Dermis microvascular lymphatic vessel endothelial cell (primary cell): ENCODE measurements at regions not wholly inside any gene's neighbourhood (a gene's known extent, or its start where the extent isn't known, plus 50 kb on each side); places are given as distances from the start of the nearest gene placed in this dataset.
"Not testable (repeated sequence)": the region's sequence is repeated elsewhere in the genome, so short reads cannot be mapped to it uniquely, and the experiment has no call there.

Source experiments
- DNase-seq, 2 donors: peaks; one replicate each; pipeline versions ENCODE4 v3.0.0 to v3.0.0-alpha.2; 2010; ENCODE audit warnings: low read depth in 2 of 2

DNA sequence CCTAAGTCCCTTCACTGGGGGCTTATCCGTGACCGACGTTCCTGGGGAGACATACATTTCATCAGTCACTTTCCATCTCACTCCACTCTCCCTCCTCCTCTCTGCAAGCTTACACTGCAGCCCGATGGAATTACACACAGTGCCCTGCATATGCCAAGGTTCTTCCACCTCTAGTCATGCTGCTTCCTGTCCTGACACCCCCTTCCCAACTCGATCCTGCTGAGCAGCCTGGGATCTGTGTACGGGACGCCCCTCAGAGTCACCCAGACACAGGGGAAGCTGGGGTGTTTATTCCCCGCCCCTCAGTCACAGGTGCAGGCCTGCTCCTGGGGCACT lies 468.8 kb downstream of the PREX1 start:
- DNase-seq, result not testable (repeated sequence)

DNA sequence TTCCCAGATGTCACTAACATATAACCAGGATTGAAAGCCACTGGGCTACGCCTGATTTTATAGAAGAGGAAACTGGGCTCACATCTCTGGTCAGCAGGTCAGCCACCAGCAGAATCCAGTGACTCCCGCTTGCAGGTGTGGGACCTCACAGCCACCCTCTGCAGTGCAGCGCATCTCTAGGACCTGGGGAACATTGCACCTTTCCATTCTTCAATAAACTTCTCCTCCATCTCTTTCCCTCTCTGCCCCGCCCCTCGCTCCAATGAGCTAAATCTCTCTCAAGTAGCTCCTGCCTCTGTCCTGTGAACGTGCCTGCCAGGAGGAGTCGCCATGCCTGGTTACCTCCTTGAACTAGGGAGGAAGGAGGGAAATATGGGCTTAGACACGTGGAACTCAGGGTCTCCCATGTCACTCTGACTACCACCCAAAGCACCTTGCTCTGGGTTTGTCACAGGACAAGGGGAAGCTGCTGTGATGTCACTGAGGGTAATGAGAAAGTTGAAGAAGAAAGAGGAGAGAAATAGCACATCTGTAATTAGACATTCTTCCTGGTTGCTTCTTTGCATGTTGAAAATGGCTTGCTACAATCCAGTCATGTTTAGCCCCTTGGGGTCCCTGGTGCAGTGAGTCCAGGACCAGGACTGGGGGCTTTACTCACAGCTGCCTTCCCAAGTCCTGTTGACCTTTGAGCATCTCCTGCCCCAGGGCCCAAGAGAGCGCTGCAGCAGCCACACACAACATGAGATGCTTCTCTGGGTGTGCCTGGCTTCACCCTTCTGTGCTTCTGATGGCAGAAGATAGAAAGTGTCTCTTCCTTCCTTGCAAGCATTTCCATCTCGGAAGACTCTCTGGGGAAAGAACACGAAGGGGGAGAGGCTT lies 469.4 kb downstream of the PREX1 start:
- no peak for DNase-seq

DNA sequence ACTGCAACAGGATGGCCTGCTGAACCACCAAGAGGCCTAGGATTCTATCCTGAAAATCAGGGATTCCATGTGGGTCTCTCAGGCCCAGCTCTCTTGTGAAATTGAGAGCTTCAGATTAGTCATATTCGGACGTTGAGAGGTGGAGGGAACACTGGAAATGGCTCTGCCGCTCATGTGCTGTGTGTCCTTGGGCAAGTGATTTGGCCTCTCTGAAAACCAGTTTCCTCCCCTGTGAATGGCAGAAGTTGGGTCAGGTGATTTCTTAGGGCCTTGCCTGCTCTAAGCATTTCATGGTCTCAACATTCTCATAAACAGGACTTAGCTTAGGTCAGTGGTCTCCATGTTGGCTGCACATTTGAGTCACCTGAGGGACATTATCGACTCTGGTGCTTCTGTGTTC lies 470.1 kb downstream of the PREX1 start:
- DNase-seq, result no peak

DNA sequence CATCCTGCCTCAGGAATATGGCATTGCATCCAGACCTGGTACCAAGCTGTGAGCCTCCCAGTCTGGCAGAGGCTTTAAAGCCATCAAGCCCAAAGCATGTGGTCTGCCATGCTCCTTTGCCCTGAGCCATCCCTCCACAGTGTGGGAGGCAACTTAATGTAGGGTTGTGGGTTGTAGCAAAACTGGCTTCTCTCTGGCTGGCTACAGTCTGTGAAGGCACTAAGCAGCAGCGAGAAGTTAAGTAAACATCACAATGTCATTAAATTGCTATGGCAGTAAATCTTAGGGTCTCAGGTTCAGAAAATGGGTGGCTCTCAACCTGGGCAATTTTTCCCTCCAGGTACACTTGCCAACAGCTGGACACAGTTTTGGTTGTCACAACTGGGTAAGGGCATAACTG lies 472.9 kb downstream of the PREX1 start:
- no peak for DNase-seq

DNA sequence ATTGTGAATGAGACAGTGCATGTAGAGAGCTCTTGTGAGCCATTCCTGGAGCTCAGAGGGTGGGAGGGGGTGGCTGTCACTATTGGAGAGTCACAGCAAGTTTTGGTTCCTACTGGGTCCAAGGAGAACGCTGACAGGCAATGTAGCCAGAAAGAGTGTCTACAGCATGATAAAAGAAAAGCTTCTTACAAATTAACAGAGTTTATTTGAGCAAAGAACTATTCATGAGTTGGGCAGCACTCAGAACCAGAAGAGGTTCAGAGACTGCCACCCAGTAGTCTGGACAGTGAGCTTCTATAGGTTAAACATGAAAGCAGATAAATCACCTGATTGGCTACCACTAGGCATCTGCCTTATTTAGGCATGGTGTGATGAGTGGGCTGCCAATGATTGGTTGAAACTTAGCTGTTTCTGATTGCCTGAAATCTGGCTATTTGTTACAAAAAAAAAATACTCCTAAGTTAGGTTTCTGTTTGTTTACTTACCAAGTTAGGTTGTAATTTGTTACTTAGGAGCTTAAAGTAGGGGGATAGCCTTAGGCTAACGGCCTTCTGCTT lies 473.4 kb downstream of the PREX1 start:
- DNase-seq, result no peak

DNA sequence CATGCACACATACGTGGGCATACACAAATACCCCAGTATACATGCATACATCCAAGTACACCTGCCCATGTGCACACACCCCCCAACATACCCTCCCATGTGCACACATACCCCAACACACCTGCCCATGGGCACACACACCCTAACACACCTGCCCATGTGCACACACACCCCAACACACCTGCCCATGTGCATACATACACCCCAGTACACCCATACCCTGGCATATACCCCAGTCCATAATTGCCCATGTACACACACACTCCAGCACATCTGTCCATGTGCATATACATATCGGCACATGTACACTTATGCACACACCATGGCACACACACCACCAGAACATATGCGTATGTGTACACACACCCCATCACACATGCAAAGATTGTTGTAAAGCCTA lies 475.2 kb downstream of the PREX1 start:
- no peak for DNase-seq

DNA sequence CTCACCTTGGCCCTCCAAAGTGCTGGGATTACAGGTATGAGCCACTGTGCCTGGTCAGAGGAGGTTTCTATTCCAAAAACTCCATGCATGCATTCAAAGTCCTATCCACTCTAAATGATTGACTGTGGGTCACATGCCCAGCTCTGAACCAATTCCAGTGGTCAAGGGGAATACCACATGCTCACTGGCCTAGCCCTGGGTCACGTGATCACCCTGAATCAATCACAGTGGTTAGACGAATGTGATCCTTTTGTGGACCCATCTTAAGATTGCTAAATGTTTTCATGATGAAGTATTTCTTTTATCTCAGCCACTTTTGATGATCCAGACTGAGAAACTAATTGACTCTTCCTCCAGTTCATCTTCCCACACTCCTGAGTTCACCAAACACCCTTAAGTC lies 475.8 kb downstream of the PREX1 start:
- no peak for DNase-seq

DNA sequence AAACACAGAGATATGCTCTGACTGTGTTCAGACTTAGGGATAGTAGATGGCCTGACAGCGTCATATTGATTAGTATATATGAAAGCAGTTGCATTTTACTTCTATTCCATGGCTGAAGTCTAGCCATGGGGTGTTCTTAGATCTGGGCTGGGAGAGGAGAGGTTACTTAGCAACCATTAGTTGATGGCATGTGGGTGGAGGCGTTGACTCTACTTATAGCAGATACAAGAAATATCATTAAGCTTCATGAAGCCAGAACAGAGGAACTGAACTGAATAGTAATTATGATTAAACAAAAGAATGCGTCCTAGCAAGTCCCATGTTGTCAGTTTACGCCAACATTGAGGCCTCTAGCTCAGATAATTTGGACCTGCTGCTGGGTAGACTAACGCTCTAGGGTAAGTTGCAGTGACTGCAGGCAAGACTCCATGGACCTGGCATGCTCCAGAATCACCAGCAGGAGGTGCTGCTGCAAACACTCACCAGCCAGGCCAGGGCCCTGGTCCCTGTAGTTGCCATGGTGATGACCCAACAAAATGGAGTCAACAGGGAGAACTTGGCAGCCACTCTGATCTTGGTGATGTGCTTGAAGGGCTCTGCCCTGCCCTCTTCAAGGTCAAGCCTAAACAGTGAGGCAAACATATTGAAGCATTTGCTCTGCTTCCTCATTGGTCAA lies 477.3 kb downstream of the PREX1 start:
- DNase-seq, result peak in 1 of 2 donors; percentile 16

DNA sequence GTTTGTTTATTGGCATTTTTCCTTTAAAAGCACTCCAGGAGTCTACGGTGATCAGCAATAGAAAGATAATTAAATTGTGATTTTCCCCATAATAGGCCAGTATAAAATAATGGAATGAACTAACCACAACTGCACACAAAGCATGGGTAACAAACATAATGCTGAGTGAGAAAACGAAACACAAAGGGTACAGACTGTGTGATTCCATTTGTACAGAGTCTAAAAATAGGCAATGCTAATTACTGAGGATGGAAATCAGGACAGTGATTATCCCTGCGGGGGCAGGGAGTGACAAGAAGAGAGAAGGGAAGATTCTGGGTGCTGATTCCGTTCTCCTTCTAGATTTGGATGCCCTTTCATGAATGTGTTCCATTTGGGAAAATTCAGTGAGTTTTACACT lies 478.1 kb downstream of the PREX1 start:
- no peak for DNase-seq

DNA sequence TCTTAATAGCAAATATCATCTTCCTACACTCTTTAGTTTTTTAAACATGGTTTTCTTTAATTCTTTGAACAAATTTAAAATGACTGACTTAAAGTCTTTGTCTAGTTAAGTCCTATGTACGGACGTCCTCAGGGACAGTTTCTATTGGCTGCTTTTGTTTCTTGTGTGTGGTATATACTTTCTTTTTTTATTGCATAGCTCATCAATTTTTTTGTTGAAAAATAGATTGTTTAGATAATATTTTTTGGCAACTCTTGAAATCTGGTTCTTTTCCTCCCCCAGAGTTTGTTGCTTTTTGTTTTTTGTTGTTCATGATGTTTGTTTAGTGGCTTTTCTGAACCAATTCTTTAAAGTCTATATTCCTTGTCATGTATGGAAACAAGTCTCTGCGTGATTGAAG lies 479.8 kb downstream of the PREX1 start:
- DNase-seq, result no peak

DNA sequence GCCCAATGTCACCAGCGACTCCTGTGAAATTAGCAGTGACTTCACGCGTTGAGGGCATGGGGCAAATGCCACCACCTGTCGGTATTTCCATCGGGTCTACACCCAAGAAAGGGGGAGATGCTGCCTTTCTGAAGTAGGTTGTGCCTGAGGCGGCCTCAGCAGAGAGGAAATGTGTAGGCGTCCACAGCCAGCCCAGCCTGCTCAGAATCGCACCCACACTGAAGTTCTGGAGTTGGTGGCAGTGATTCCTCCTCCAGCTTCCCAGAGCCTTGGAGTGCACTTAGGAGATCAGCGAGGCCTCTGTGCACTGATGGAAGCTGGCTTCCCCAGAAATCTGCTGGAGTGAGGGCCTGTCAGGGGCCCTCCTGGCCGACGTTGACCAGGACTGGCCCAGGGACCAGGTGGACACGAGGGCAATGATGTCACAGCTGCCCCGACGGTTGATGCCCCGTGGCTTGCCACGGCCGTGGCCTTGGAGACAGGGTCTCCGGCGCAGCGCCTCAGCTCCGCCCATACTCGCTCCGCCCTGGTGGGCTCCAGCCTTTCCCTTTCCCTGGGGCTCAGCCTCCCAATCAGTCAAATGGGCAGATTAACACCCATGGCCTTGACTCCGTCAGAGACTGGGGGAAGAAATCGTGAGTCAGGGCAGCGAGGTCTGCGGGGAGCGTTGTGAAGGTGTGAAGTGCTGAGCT lies 484.8 kb downstream of the PREX1 start:
- no peak for DNase-seq

DNA sequence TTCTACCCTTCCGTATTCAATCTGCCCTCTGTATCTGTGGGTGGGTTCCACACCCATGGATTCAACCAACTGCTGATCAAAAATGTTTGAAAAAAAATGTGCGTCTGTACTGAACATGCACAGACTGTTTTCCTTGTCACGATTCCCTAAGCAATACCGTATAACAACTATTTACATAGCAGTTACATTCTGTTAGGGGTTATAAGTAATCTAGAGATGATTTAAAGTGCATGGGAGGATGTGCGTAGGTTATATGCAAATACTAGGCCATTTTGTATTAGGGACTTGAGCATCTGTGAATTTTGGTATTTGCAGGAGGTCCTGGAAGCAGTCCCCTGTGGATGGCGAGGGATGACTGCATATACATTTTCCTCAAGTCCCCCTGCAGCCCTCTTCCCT lies 486.9 kb downstream of the PREX1 start:
- no peak for DNase-seq

DNA sequence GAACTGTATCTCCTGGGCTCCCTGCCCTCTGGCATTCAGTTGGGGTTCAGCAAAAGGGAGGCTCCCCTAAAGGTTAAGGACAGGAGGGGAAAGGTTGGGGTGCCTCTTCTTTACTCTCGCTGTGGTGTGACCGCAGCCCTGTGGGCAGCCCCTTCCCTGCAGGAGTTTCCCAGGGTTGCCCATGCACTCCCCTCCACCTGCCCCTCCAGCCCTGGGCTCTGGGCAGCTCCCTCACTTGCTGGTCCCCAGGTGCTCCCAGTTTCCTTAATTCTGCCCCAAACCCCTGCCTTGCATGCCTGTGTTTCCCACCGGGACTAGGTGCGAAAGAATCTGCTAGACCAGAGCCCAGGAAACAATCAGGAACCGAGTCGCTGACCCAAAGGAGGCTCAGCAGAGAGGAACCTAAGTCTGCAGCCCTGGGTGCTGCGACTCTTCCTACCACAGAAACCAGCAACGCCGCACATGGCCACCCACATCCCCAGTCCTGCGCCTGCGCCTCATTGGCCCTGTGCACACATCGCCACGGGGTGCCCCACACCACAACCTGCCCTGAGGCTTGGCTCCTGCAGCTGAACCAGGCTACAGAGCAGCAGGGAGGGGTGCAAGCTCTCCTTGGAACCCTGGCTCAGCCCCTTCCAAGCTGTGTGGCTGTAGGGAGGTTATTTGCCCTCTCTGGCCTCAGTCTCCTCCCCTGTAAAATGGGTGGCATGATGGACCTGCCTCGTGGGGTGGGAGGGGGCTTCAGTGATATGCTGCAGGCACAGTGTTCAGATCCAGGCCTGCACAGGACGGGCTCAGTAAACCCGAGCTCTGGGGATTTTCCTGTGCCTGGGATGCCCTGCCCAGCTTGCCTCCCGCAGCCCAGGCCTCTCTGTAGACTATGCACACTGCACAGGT lies 487.6 kb downstream of the PREX1 start:
- no peak for DNase-seq

DNA sequence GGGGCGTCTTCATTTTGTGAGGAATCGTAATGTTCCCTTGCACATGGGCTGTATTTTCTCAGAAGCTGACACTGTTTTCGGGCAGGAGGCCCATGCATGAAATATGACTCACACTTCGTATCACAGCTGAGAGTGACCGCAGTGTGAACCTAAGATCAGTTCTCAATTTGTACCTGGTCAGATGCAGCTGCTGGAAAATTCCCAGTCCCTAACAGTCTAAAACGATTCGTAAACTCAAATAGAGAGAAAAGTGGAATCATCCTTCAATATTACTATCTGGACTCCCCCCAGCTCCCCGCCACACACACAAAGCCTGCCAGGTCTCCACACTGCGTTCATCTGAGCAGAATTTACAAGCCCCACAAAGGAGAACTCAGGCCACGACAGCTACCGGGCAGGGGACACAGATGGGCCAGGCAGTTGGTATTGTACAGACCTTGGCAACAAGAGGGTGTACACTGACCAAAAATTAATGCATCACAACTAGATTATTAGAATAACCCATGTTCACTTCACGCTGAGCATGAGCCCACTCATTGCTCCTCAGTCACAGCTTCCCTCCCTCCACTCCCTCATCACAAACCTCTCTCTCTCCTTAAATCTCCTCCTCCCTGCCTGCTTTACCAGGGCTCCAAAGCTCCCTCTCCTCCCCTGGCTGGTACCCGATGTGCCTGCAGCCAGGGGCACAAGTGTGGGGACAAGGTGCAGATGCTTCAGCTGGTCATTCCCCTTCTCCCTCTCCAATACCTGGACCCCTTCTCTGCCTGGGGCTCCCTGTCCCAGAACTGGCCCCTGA lies 488.4 kb downstream of the PREX1 start:
- DNase-seq, result no peak

DNA sequence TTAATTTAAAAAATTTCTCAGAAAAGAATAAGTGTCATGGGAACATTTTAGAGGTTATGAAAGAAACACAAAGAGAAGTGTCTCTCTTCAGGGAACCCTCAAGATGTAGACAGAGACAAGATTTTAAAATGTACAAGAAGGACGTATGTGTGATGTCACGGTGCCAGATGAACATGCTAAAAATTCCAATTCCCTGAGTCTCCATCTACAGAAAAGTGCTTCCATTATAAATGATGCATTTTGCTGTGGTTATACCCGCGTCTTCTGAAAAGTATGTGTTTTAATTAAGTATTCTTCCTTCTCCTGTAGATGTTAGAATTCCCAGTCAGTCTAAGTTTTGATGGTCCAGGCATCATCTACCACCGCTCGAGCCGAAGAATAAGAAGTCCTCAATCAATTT lies 489.1 kb downstream of the PREX1 start:
- DNase-seq, result no peak

DNA sequence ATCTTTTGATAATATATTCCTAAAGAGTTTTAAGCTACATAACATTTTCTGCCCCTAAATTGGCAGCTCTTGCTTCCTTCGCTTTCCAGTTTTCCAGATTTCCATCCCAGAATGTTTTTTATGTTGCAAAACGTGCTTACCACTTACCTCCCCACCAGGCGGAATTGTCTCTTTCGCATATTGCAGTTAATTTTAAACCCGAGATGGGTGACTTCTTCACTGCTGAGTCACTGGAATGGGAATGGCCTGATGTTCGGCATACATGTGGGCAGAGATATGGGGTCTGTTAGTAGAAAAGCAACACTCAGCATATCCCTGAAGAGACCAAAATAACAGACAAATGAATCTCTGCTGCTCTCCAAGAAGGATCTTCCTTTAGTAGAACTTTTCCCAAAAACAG lies 491.2 kb downstream of the PREX1 start:
- no peak for DNase-seq

DNA sequence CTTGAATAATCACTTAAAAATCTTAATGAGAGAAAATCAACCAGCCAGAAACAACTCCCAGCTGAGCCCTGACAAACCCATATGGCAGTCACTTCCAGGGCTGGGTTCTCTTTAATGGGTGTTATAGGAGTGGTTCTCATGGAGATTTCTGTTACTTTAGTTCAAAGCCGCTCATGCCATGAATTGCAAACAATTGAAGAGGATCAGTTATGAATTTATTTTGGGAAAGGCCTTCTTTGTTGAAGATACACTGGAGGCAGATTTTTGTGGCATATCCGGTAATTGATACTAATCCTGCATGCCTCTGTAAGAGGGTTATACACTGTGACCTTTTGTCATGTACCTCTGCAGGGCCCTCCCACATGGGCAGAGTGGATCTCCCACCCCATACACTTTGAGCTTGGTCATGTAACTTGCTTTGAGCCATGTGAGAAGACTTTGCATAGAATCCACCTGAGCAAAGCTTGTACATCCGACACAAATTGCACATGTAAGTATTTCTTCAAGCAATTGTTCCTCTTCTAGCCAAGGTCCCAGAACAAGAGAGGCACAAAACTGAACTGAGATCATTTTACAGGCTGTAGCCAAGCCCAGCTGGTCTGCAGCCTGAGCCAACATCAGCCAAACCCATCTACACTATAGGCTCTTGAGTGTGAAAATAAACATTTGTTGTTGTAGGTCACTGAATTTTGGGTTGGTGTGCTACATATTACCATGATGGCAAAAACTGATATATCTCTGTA lies 492.3 kb downstream of the PREX1 start:
- DNase-seq, result no peak

DNA sequence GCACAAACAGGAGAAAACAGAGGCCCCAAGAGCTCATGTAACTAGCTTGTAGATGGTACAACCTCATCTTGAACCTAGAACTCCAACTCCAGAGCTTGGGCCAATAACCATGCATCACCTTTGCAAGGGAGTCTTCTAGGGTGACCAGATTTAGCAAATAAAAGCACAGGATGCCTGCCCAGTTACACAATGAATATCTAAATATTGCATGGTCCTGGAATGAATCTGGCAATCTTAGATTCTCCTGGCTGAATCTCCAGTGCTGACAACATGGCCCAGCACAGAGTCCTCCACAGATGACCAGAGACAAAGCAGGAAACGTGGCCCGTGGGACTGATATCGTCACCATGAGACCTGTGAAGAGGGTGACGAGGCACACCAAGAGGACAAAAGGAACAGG lies 494.1 kb downstream of the PREX1 start:
- DNase-seq, result no peak

DNA sequence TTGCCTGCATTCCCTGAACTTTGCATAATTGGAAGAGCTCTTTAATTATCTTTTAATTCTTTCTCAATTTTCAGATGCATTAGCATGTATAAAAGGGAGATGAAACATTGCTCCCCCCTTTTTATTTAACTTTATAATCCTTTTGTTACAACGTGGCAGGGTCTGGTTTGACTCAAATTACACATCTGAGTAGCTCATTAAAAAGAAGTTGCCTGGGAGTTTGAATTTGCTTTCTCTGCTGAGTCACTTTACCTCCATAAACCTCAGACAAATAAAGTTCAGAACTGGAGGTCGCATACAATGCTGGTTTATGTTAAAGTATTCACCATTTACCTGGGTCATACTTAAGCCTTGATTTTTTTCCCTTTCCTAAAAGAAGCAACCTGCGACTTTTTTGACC lies 495.2 kb downstream of the PREX1 start:
- no peak for DNase-seq
